CD4-positive, alpha-beta T cell (primary cell): ENCODE measurements at regions not wholly inside any gene's neighbourhood (a gene's known extent, or its start where the extent isn't known, plus 50 kb on each side); places are given as distances from the start of the nearest gene placed in this dataset.

Experiments
- ATAC-seq: fragments of 200-7000 bp; cut with Tn5 transposase; one replicate; pipeline ENCODE4 v1.10.0; 2022; ENCODE audit warnings: mild to moderate bottlenecking; ENCODE audit not compliant: poor library complexity
- CTCF ChIA-PET: fragments of 350-600 bp; sonication (Branson Sonifier 250); formaldehyde crosslinking; loops from one replicate; lab custom pipeline; 2021; ENCODE audit warnings: antibody characterized with exemption, inconsistent platforms; lab: Charles Lee
- POLR2A ChIA-PET: fragments of 350-600 bp; sonication (Branson Sonifier 250); formaldehyde crosslinking; loops from one replicate; lab custom pipeline; 2021; ENCODE audit warnings: antibody characterized with exemption, inconsistent platforms; lab: Charles Lee
- DNase-seq, 14 experiments: peaks; one replicate each; pipeline ENCODE4 v3.0.0-alpha.2; 2013 to 2020; ENCODE audit warnings: mixed read lengths in 2 of 14
- H3K27ac ChIP-seq, 2 donors: one replicate each; pipeline versions ENCODE4 v1.5.1 to v1.7.0; 2013; ENCODE audit warnings: low read length in 2 of 2, low read depth in 1 of 2, mild to moderate bottlenecking in 1 of 2
- H3K27me3 ChIP-seq, 2 experiments: 1 replicate in 1 of 2; 2 replicates in 1 of 2; pipeline versions ENCODE4 v1.6.1 to v1.7.0; 2013; ENCODE audit warnings: low read length in 2 of 2, control low read depth in 1 of 2, mild to moderate bottlenecking in 1 of 2, moderate library complexity in 1 of 2; ENCODE audit not compliant: insufficient read depth in 2 of 2, control insufficient read depth in 1 of 2
- H3K36me3 ChIP-seq: one replicate; pipeline ENCODE4 v1.6.1; 2013; ENCODE audit warnings: low read length, control low read depth; ENCODE audit not compliant: insufficient read depth
- H3K4me1 ChIP-seq: one replicate; pipeline ENCODE4 v1.6.1; 2013; ENCODE audit warnings: low read length, control low read depth; ENCODE audit not compliant: insufficient read depth
- H3K4me3 ChIP-seq: one replicate; pipeline ENCODE4 v1.5.1; 2013; ENCODE audit warnings: mild to moderate bottlenecking, low read length, moderate library complexity
- H3K9me3 ChIP-seq, 2 experiments: 1 replicate in 1 of 2; 2 replicates in 1 of 2; pipeline versions ENCODE4 v1.6.1 to v1.7.0; 2013; ENCODE audit warnings: low read length in 2 of 2, mild to moderate bottlenecking in 2 of 2, control low read depth in 1 of 2, moderate library complexity in 1 of 2; ENCODE audit not compliant: control insufficient read depth in 1 of 2, insufficient read depth in 1 of 2
- H3K27ac Mint-ChIP-seq: one replicate; pipeline ENCODE4 v1.8.0; 2020; ENCODE audit warnings: mixed read lengths
- H3K27me3 Mint-ChIP-seq: one replicate; pipeline ENCODE4 v1.8.0; 2021; ENCODE audit warnings: mixed read lengths
- H3K36me3 Mint-ChIP-seq: one replicate; pipeline ENCODE4 v1.8.0; 2021; ENCODE audit warnings: low read depth, mixed read lengths
- H3K4me1 Mint-ChIP-seq: one replicate; pipeline ENCODE4 v1.8.0; 2021; ENCODE audit warnings: low read depth, mixed read lengths
- H3K4me3 Mint-ChIP-seq: one replicate; pipeline ENCODE4 v1.8.0; 2020; ENCODE audit warnings: mild to moderate bottlenecking, mixed read lengths
- H3K9me3 Mint-ChIP-seq: one replicate; pipeline ENCODE4 v1.8.0; 2020; ENCODE audit warnings: mixed read lengths
- intact Hi-C, 2 experiments: fragments of 100-400 bp; cut with DNase I in 1 of 2; cut with micrococcal nuclease in 1 of 2; formaldehyde crosslinking; loops; one replicate each; pipeline versions ENCODE4 v1.15.1 to v1.9.0; 2023 to 2025; cut with DNase I, micrococcal nuclease
- TF ChIP-seq, protein P1 (sequence below): fragments of 200-600 bp; IDR thresholded peaks from one replicate; pipeline ENCODE4 v1.8.0; 2022; ENCODE audit warnings: antibody characterized with exemption, mild to moderate bottlenecking

DNA sequence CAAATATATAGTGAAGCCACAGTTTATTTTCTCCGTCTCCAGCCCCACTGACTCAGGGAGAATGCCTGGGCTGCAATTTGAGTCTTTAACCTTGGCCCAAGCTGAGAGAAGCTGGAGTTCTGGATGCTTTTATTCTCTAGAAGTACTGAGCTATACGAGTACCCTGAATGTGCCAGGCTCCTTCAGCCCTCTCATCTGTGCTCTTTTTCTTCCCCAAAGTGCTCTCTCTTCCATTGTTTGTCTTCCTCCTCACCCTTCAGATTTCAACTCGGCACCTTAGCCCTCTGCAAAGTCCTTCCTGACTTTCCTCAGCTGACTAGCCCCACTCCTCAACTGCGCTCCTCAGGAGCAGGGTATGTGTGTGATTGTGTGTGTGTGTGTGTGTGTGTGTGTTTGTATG, 75.6 kb upstream of the AGBL1 start:
- no peak for DNase-seq
- Histone ChIP-seq H3K9me3 (no peaks in the 10 kb centered on the region), H3K4me1 (no peaks in the 10 kb centered on the region), H3K4me3 (no peak overlapping the region), H3K36me3 (no peaks in the 10 kb centered on the region), H3K27me3 (peaks cover 0 to 9% of the 10 kb centered on the region in 2 experiments), H3K27ac (no peak overlapping the region)
- no peaks in the 10 kb centered on the region for H3K36me3 Mint-ChIP-seq
- no peaks in the 10 kb centered on the region for H3K4me1 Mint-ChIP-seq
- POLR2A ChIA-PET = no interaction called here
- TF ChIP-seq, protein P1, sequence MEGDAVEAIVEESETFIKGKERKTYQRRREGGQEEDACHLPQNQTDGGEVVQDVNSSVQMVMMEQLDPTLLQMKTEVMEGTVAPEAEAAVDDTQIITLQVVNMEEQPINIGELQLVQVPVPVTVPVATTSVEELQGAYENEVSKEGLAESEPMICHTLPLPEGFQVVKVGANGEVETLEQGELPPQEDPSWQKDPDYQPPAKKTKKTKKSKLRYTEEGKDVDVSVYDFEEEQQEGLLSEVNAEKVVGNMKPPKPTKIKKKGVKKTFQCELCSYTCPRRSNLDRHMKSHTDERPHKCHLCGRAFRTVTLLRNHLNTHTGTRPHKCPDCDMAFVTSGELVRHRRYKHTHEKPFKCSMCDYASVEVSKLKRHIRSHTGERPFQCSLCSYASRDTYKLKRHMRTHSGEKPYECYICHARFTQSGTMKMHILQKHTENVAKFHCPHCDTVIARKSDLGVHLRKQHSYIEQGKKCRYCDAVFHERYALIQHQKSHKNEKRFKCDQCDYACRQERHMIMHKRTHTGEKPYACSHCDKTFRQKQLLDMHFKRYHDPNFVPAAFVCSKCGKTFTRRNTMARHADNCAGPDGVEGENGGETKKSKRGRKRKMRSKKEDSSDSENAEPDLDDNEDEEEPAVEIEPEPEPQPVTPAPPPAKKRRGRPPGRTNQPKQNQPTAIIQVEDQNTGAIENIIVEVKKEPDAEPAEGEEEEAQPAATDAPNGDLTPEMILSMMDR = no peak
- ATAC-seq = no peak
- intact Hi-C loops = no loop called here
- H3K9me3 Mint-ChIP-seq = no peaks in the 10 kb centered on the region
- H3K27me3 Mint-ChIP-seq = peaks cover 14% of the 10 kb centered on the region
- CTCF ChIA-PET = no interaction called here
- H3K4me3 Mint-ChIP-seq = no peak overlapping the region
- no peak overlapping the region for H3K27ac Mint-ChIP-seq

DNA sequence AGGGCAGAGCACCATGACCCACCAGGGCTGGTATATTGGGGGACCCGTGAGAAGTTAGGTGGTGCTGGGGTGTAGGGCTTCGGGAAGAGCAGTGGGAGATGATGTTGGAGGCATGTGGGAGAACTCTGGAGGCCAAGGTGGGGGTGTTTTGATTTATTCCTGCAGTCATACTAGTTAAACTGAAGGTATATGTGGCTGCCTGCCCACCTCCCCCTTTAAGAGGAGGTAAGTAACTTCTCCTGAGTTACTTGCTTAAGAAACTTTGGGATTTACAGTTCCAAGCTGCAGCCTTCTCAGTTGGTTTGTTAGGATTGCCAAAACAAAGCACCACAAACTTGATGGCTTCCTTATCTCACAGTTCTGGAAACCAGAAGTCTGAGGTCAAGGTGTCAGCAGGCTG, 73.1 kb upstream of the AGBL1 start:
- H3K9me3 ChIP-seq = no peaks in the 10 kb centered on the region
- no peak overlapping the region for H3K27ac Mint-ChIP-seq
- ATAC-seq = no peak
- no peaks in the 10 kb centered on the region for H3K4me1 Mint-ChIP-seq
- intact Hi-C loops = no loop called here
- peaks cover 14% of the 10 kb centered on the region for H3K27me3 Mint-ChIP-seq
- H3K36me3 ChIP-seq = no peaks in the 10 kb centered on the region
- no peak for DNase-seq
- H3K4me3 ChIP-seq = no peak overlapping the region
- peaks cover 0 to 6% of the 10 kb centered on the region in 2 experiments for H3K27me3 ChIP-seq
- ChIA-PET CTCF (no interaction called here), POLR2A (no interaction called here)
- H3K4me3 Mint-ChIP-seq = no peak overlapping the region
- no peaks in the 10 kb centered on the region for H3K4me1 ChIP-seq
- H3K36me3 Mint-ChIP-seq = no peaks in the 10 kb centered on the region
- TF ChIP-seq, protein P1 = no peak
- no peaks in the 10 kb centered on the region for H3K9me3 Mint-ChIP-seq
- no peak overlapping the region for H3K27ac ChIP-seq

DNA sequence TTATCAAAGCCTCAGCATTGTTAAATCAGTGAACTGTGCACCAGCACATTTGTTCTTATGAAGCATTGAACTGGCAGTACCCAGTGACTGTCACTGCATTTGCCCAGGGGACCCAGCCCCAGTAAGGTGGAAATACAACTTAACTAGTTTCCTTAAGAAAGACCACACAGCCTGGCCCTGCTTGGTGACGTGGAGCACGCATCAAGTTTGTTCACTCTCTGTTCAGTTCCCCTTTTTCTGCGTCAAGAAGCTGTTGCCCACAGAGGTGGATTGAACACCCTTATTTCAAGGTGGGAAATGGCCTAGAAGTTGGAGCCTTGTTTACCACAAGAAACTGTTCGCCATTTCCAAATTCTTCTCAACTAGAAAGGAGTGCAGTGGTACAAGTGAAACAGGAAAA, 69.9 kb upstream of the AGBL1 start:
- Mint-ChIP-seq H3K27ac (no peak overlapping the region), H3K9me3 (no peaks in the 10 kb centered on the region), H3K4me1 (no peaks in the 10 kb centered on the region), H3K27me3 (no peaks in the 10 kb centered on the region), H3K4me3 (no peak overlapping the region), H3K36me3 (no peaks in the 10 kb centered on the region)
- no peak overlapping the region for H3K4me3 ChIP-seq
- TF ChIP-seq, protein P1 = no peak
- ChIA-PET POLR2A (no interaction called here), CTCF (no interaction called here)
- H3K36me3 ChIP-seq = no peaks in the 10 kb centered on the region
- ATAC-seq (no peak), DNase-seq (no peak)
- H3K27ac ChIP-seq = no peak overlapping the region
- intact Hi-C loops = no loop called here
- peaks cover 0 to 5% of the 10 kb centered on the region in 2 experiments for H3K9me3 ChIP-seq
- H3K4me1 ChIP-seq = no peaks in the 10 kb centered on the region
- no peaks in the 10 kb centered on the region for H3K27me3 ChIP-seq
